Right ventricle myocardium inferior (tissue), 1 donor: ENCODE measurements at regions not wholly inside any gene's neighbourhood (a gene's known extent, or its start where the extent isn't known, plus 50 kb on each side); places are given as distances from the start of the nearest gene placed in this dataset.
"Not testable (repeated sequence)": the region's sequence is repeated elsewhere in the genome, so short reads cannot be mapped to it uniquely, and the experiment has no call there.

Source experiments
- ATAC-seq: fragments of 200-7000 bp; cut with Tn5 transposase; one replicate; pipeline ENCODE4 v1.9.1; 2020; ENCODE audit warnings: mild to moderate bottlenecking, moderate library complexity
- DNase-seq: peaks from one replicate; pipeline ENCODE4 v3.0.0; 2021; ENCODE audit errors: missing footprints
- intact Hi-C: fragments of 100-400 bp; cut with DNase I; formaldehyde crosslinking; loops from one replicate; pipeline ENCODE4 v1.11.0; 2022
- donor health status: DM: no; HTN: yes; CAD: no; lungs with severe emphysema.

DNA sequence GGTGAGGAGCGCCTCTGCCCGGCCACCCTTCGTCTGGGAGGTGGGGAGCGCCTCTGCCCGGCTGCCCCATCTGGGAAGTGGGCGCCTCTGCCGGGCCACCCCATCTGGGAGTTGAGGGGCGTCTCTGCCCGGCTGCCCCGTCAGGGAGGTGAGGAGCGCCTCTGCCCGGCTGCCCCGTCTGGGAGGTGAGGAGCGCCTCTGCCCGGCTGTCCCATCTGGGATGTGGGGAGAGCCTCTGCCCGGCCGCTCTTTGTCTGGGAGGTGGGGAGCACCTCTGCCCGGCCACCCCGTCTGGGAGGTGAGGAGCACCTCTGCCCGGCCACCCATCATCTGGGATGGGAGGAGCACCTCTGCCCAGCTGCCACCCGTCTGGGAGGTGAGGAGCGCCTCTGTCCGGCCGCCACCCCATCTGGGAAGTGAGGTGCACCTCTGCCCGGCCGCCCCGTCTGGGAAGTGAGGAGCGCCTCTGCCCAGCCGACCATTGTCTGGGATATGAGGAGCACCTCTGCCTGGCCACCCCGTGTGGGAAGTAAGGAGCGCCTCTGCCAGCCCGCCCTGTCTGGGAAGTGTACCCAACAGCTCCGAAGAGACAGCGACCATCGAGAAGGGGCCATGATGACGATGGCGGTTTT is 144.2 kb upstream of the PRDX4 start:
- intact Hi-C loops, DNase-seq: not testable (repeated sequence)

GRCh38 chrX:23524467-23524866 is 142.8 kb upstream of the PRDX4 start:
- no peak for ATAC-seq
- intact Hi-C loops, result no loop called here
- no peak for DNase-seq

More for the DNA sequence above, 144.2 kb upstream of the PRDX4 start:
- not testable (repeated sequence) for ATAC-seq

DNA sequence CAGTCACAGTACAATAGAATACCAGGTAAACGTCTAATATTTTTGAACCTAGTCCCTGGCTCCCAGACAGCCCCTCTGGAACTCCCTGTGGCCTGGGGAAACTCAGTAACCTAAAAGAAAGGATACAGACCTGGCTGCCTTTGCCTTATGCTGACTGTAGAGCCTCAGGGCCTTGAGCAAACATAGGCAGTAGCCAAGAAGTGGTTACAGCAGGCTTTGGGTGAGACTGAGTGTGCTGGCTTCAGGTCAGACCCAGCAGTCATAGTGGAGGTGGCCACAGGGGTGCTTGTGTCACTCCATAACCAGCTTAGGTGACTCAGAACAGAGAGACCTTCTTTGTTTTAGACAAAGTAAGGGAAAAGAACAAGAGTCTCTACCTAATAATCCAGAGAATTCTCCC is 141.8 kb upstream of the PRDX4 start:
- no peak for ATAC-seq
- intact Hi-C loops, result no loop called here
- no peak for DNase-seq

DNA sequence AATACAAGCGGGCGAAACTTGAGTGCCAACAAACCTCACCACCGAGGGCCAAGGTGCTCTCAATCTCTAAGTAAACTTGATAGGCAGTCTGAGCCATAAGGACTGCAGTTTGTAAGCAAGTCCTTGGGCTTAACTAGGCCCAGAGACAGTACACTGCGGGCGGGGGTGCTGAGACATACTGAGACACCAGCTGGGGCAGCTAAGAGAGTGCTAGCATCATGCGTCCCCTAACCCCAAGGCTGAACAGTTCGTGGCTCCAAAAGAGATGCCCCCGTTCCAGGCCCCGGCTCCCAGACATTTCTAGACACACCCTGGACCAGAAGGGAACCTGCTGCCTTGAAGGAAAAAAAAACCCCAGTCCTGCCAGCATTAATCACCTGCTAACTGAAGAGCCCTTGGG is 126.8 kb upstream of the PRDX4 start:
- no peak for DNase-seq
- intact Hi-C loops, result no loop called here
- ATAC-seq, result no peak

DNA sequence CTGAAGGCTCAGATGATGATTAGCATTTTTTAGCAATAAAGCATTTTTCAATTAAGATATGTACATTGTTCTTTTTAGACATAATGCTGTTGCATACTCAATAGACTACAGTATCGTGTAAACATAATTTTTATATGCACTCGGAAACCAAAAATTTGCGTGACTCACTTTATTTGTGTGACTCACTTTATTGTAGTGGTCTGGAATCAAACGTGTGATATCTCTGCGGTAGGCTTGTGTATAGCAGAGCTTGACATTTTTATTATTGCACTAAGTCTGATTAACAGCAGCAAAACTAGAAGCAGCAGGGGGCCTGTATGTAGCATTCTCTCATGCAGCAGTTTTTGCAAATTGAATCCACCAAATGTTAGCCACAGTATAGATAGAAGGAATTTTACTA is 119.1 kb upstream of the PRDX4 start:
- DNase-seq, result no peak
- no peak for ATAC-seq
- intact Hi-C loops, result no loop called here

DNA sequence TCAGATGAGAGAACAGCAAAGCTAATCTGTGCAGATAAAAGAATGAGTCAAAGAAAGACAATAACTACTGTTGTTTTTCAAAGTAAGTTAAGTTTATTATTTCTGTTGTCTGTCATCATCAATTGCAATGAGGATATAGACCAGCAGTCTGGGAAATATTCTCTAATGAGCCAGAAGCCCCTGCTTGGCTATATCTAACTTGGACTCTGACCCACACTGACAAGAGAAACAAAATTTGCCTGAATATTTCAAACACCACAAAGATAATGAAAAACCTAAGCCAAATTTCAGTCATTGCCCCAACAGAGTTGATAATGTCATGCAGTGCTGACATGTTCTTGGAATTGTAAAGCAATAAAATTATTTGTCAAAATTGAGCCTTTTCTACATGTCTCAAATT is 115.0 kb upstream of the PRDX4 start:
- intact Hi-C loops, result loop anchor here (10.0 kb wide), 2 partner anchors 1358 to 1568 kb away; no protein-coding TSS in a partner anchor
- ATAC-seq (no peak), DNase-seq (no peak)

GRCh38 chrX:23554304-23554703 is 113.0 kb upstream of the PRDX4 start:
- no peak for ATAC-seq
- DNase-seq, result no peak
- intact Hi-C loops, result loop anchor here (10.0 kb wide), 2 partner anchors 1360 to 1570 kb away; no protein-coding TSS in a partner anchor

DNA sequence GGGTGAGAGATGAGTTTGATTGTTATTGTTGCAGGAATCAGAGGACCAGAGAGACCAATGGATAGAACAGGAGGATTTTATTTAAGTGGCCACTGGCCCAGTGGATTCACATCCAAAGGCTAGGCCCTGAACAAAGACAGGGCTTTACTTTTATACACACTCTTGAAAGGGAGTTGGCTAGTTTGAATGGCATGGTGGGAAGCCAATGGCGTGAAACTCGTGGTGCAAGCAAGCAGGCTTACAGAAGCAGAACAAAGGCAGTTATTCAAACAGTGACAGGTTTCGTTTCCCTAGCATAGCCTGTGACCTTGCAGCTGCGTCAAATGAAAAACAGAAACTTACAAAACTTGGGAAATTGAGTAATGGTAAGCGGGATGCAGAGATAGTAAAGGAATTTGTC is 110.2 kb upstream of the PRDX4 start:
- ATAC-seq (no peak), DNase-seq (no peak)
- intact Hi-C loops, result loop anchor here (10.0 kb wide), 2 partner anchors 1362 to 1572 kb away; no protein-coding TSS in a partner anchor

- intact Hi-C loops, result loop anchor here (10.0 kb wide), 2 partner anchors 1365 to 1575 kb away; no protein-coding TSS in a partner anchor
- no peak for DNase-seq
- no peak for ATAC-seq
These were observed 107.3 kb upstream of the PRDX4 start for GRCh38 chrX:23559975-23560374.

DNA sequence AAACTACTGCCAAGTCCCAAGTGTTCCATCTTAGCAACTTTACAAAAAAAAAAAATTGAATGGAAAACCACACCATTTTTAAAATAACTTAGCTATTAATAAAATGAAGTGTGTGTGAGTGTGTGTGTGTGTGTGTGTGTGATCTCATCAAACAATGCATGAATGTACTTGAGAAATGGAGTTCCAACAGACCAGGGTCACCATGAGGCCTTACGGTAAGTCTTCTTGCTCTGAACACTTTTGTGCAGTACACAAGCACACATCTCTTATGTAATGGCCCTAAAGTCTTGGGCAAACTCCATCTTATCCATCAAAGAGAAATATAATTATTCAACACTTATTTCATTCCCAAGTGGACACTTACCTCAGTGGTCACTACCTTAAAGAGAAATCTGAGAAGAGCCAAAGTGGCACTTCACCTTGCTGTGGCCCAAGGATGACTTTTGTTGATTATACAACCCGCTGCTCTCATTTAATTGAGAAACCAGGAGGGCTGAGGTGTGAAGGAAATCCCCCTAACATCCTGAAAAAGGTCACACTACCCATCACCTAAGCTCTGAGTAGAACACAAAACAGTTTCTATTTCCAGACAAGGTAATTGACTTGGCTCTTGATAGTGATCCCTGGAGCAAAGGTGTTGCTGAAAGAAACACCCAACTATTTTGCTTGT is 96.5 kb upstream of the PRDX4 start:
- DNase-seq (no peak), ATAC-seq (no peak)

GRCh38 chrX:23575281-23575680 is 92.0 kb upstream of the PRDX4 start:
- no peak for ATAC-seq
- intact Hi-C loops, result no loop called here
- DNase-seq, result no peak

More for the DNA sequence above, 96.5 kb upstream of the PRDX4 start:
- intact Hi-C loops, result no loop called here

DNA sequence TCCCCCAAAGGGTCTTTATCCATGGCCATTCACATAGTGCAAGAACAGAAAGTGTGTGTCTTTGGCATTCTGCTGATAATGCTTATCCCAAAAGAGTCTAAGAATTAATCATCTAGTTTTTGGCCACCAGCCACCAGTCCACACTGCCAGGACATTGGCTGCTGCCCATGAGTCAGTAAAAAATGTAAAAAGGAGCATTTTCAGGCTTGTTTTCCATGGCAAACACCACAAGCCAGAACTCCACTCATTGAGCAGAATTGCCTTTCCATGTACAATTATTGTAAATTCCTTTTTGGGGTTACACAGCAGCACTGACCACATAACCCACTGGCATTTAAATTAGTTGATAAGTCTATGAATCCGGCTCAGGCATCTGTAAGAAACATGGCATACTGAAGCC is 89.2 kb upstream of the PRDX4 start:
- DNase-seq (no peak), ATAC-seq (no peak)
- intact Hi-C loops, result no loop called here

DNA sequence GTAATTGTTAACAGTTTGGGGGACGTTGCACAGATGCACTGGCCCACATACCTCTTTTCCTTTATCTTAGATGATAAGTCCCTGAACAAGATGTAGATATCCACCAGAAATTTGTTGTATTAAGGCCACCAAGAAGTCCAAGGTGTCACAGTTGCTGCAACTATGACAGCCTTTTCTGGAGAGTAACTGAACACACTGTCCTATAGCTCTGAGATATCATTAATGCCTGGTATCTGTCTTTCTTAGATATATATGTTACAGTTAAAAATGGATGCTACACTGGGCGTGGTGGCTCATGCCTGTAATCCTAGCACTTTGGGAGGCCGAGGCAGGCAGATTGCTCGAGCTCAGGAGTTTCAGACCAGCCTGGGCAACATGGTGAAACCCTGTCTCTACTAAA is 77.8 kb upstream of the PRDX4 start:
- no peak for DNase-seq
- intact Hi-C loops, result no loop called here
- ATAC-seq, result no peak

DNA sequence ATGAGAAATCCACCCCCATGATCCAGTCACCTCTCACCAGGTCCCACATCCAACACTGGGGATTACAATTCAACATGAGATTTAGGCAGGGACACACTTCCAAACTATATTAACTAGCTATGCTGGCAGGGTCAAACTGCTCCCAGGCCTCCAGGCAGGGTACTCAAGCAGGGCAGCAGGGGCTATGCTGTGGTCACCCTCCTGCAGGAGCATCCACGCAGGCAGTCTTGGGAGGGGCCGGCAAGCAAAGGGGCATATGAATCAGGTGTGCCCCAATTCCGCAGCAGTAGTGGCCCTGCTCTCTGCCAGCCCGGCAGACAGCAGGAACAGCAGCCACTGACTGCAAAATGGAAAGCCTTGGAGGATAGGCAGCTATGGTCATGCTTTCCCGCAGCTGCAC is 74.6 kb upstream of the PRDX4 start:
- no peak for DNase-seq
- intact Hi-C loops, result no loop called here
- no peak for ATAC-seq

- no peak for DNase-seq
- ATAC-seq, result no peak
- intact Hi-C loops, result no loop called here
These were observed 68.7 kb upstream of the PRDX4 start for GRCh38 chrX:23598575-23598974.

GRCh38 chrX:23603501-23603900 is 63.8 kb upstream of the PRDX4 start:
- DNase-seq (no peak), ATAC-seq (no peak)
- intact Hi-C loops, result no loop called here

GRCh38 chrX:23610495-23610894 is 56.8 kb upstream of the PRDX4 start:
- intact Hi-C loops, result no loop called here
- ATAC-seq (no peak), DNase-seq (no peak)

- ATAC-seq (no peak), DNase-seq (no peak)
- intact Hi-C loops, result no loop called here
These were observed 54.4 kb upstream of the PRDX4 start for GRCh38 chrX:23612846-23613245.

DNA sequence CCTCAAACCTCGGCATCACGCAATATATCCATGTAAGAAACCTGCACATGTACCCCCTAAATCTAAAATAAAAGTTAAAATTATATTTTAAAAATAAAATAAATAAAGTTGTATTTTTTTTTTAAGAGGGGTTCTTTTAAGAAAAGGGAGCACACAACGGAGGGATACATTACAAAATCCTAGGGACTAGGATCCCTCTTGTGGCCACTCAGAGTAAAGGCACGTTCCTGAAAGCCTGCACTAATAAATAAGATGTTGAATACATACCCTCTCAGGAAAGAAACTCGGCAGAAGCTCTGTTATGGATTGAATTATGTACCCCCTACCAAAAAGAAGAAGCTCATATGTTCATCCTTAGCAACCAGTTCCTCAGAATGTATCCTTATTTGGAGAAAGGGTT is 50.9 kb upstream of the PRDX4 start:
- DNase-seq, result no peak
- intact Hi-C loops, result loop anchor here (5.0 kb wide), 1 partner anchor 1629 kb away; no protein-coding TSS in a partner anchor

More for the DNA sequence above, 50.9 kb upstream of the PRDX4 start:
- no peak for ATAC-seq
